HCT116 (cell line): ENCODE measurements at regions not wholly inside any gene's neighbourhood (a gene's known extent, or its start where the extent isn't known, plus 50 kb on each side); places are given as distances from the start of the nearest gene placed in this dataset.

ENCODE experiments used
- ATAC-seq: fragments of 200-7000 bp; cut with Tn5 transposase; 2 replicates; pipeline ENCODE4 v1.9.1; 2020; ENCODE audit warnings: mild to moderate bottlenecking, moderate library complexity
- BruUV-seq: library from RNA; stranded (reverse); fragments of 400-500 nt; replicated peaks from 2 replicates; lab custom pipeline; 2021; lab: Mats Ljungman, UMichigan
- CTCF ChIA-PET: fragments of 300-600 bp; sonication (Branson Sonifier 250); formaldehyde crosslinking; loops from one replicate; lab custom pipeline; 2021; ENCODE audit warnings: antibody characterized with exemption; lab: Charles Lee
- POLR2A ChIA-PET: fragments of 300-600, 350-600 bp; sonication (Branson Sonifier 250); formaldehyde crosslinking; loops from one replicate; lab custom pipeline; 2021; ENCODE audit warnings: antibody characterized with exemption; lab: Charles Lee
- RAD21 ChIA-PET, 2 experiments: fragments of 300-600 bp; sonication (Branson Sonifier 250); formaldehyde crosslinking; loops; one replicate each; lab custom pipeline; 2023; ENCODE audit warnings: low total read pairs in 2 of 2; ENCODE audit not compliant: uncharacterized antibody in 2 of 2, unreplicated experiment in 2 of 2, low non-redundant PET in 1 of 2; lab: Charles Lee
- DNase-seq: peaks from one replicate; pipeline ENCODE4 v3.0.0-alpha.2; 2010; ENCODE audit warnings: low read depth, low spot score
- H2AFZ ChIP-seq: fragments of 200-600 bp; shearing (Covaris generic), sonication (generic); 2 replicates; pipeline ENCODE4 v1.6.1; 2017; ENCODE audit warnings: low read depth, mixed run types, mixed read lengths, antibody characterized with exemption, low read length; ENCODE audit not compliant: poor library complexity, severe bottlenecking
- H3K27ac ChIP-seq: 2 replicates; pipeline ENCODE4 v1.5.1; 2012; ENCODE audit warnings: low read depth, low read length
- H3K27me3 ChIP-seq: fragments of 200-600 bp; sonication (generic); 2 replicates; pipeline ENCODE4 v1.6.1; 2016; ENCODE audit warnings: mixed run types, low read length, mixed read lengths; ENCODE audit not compliant: insufficient read depth
- H3K36me3 ChIP-seq, 2 experiments: fragments of 200-500 bp in 1 of 2; fragments of 200-600 bp in 1 of 2; sonication (Bioruptor generic) in 1 of 2; sonication (generic) in 1 of 2; 2 replicates each; pipeline versions ENCODE4 v1.5.1 to v1.6.1; 2014 to 2016; ENCODE audit warnings: low read length in 2 of 2, inconsistent platforms in 1 of 2, mixed read lengths in 1 of 2, mixed run types in 1 of 2; ENCODE audit not compliant: insufficient read depth in 2 of 2, control insufficient read depth in 1 of 2
- H3K4me1 ChIP-seq, 2 experiments: fragments of 200-600 bp in 1 of 2; sonication (generic) in 1 of 2; 2 replicates each; pipeline versions ENCODE4 v1.5.1 to v1.6.1; 2012 to 2017; ENCODE audit warnings: low read length in 2 of 2, inconsistent platforms in 1 of 2, mild to moderate bottlenecking in 1 of 2, mixed read lengths in 1 of 2, mixed run types in 1 of 2, moderate library complexity in 1 of 2; ENCODE audit not compliant: insufficient read depth in 2 of 2, control insufficient read depth in 1 of 2
- H3K4me2 ChIP-seq: fragments of 200-600 bp; sonication (generic); 2 replicates; pipeline ENCODE4 v1.6.1; 2017; ENCODE audit warnings: mixed run types, low read length, mixed read lengths
- H3K4me3 ChIP-seq, 2 experiments: fragments of 200-600 bp in 1 of 2; sonication (generic) in 1 of 2; replicated peaks in 1 of 2; 2 replicates each; pipeline ENCODE4 v1.5.1; 2011 to 2016; ENCODE audit warnings: low read length in 2 of 2, control low read depth in 1 of 2, low read depth in 1 of 2, mild to moderate bottlenecking in 1 of 2, mixed read lengths in 1 of 2, mixed run types in 1 of 2
- H3K79me2 ChIP-seq: fragments of 200-600 bp; sonication (generic); 2 replicates; pipeline ENCODE4 v1.6.1; 2017; ENCODE audit warnings: mild to moderate bottlenecking, mixed run types, low read length, moderate library complexity, mixed read lengths; ENCODE audit not compliant: insufficient read depth
- H3K9ac ChIP-seq: fragments of 200-600 bp; sonication (generic); 2 replicates; pipeline ENCODE4 v1.6.1; 2016; ENCODE audit warnings: low read length, mixed read lengths
- H3K9me2 ChIP-seq: fragments of 200-600 bp; sonication (generic), shearing (Covaris generic); 2 replicates; pipeline ENCODE4 v1.6.1; 2017; ENCODE audit warnings: mixed run types, mild to moderate bottlenecking, moderate library complexity; ENCODE audit not compliant: insufficient read depth
- H3K9me3 ChIP-seq, 2 experiments: fragments of 200-500 bp in 1 of 2; fragments of 200-600 bp in 1 of 2; sonication (Bioruptor generic) in 1 of 2; sonication (generic) in 1 of 2; 2 replicates each; pipeline ENCODE4 v1.6.1; 2014 to 2017; ENCODE audit warnings: low read length in 2 of 2, mixed read lengths in 2 of 2, inconsistent platforms in 1 of 2, low read depth in 1 of 2, mild to moderate bottlenecking in 1 of 2, mixed run types in 1 of 2, moderate library complexity in 1 of 2; ENCODE audit not compliant: control insufficient read depth in 1 of 2, insufficient read depth in 1 of 2
- H4K20me1 ChIP-seq: fragments of 200-600 bp; sonication (generic), shearing (Covaris generic); 2 replicates; pipeline ENCODE4 v1.6.1; 2017; ENCODE audit warnings: mixed run types, mild to moderate bottlenecking, moderate library complexity; ENCODE audit not compliant: insufficient read depth
- EGR1 ChIP-seq: IDR thresholded peaks from 2 replicates; pipeline ENCODE4 v1.6.1; 2012; ENCODE audit warnings: low read depth
- ELF1 ChIP-seq: IDR thresholded peaks from 2 replicates; pipeline ENCODE4 v1.6.1; 2012; ENCODE audit warnings: low read depth, borderline replicate concordance
- EZH2phosphoT487 ChIP-seq: fragments of 200-600 bp; IDR thresholded peaks from 2 replicates; pipeline ENCODE4 v1.6.1; 2018; ENCODE audit warnings: antibody characterized with exemption, borderline replicate concordance
- FOSL1 ChIP-seq: IDR thresholded peaks from 2 replicates; pipeline ENCODE4 v1.6.1; 2012; ENCODE audit warnings: low read depth
- MAX ChIP-seq: IDR thresholded peaks from 2 replicates; pipeline ENCODE4 v1.6.1; 2012
- RAD21 ChIP-seq: IDR thresholded peaks from 2 replicates; pipeline ENCODE4 v1.6.1; 2012; ENCODE audit warnings: low read depth, mild to moderate bottlenecking
- REST ChIP-seq: IDR thresholded peaks from 2 replicates; pipeline ENCODE4 v1.6.1; 2012; ENCODE audit warnings: low read depth
- SIN3A ChIP-seq: IDR thresholded peaks from 2 replicates; pipeline ENCODE4 v1.6.1; 2012; ENCODE audit warnings: low read depth
- SP1 ChIP-seq: IDR thresholded peaks from 2 replicates; pipeline ENCODE4 v1.6.1; 2012; ENCODE audit warnings: low read depth
- SRF ChIP-seq: IDR thresholded peaks from 2 replicates; pipeline ENCODE4 v1.6.1; 2012; ENCODE audit warnings: low read depth
- ZFX ChIP-seq: fragments of 450-650 bp; IDR thresholded peaks from 2 replicates; pipeline ENCODE4 v1.6.1; 2017
- intact Hi-C: fragments of 100-400 bp; cut with micrococcal nuclease; formaldehyde crosslinking; loops from 2 replicates; pipeline ENCODE4 v1.10.0; 2022

- no peaks in the 10 kb centered on the region for H3K27me3 ChIP-seq
- H3K9me3 ChIP-seq, result peaks cover 0 to 7% of the 10 kb centered on the region in 2 experiments; a peak in 2 of 4 replicates
- H3K4me1 ChIP-seq, result no peaks in the 10 kb centered on the region
- no peaks in the 10 kb centered on the region for H4K20me1 ChIP-seq
- no peak overlapping the region for H3K9ac ChIP-seq
- ATAC-seq (no peak), DNase-seq (no peak)
- no peak overlapping the region for H3K4me3 ChIP-seq
- TF ChIP-seq REST, result no peak
- TF ChIP-seq SIN3A, result no peak
- TF ChIP-seq FOSL1, result no peak
- TF ChIP-seq EZH2phosphoT487, result no peak
- TF ChIP-seq SP1, result no peak
- no peak for TF ChIP-seq MAX
- no peak for TF ChIP-seq SRF
- TF ChIP-seq EGR1, result no peak
- no peak for TF ChIP-seq RAD21
- no peak for TF ChIP-seq ZFX
- TF ChIP-seq ELF1, result no peak
- H3K9me2 ChIP-seq, result no peaks in the 10 kb centered on the region
- CTCF ChIA-PET, result no interaction called here
- no TSS peak for BruUV-seq
- RAD21 ChIA-PET, result no interaction called here
- no peak overlapping the region for H3K27ac ChIP-seq
- POLR2A ChIA-PET, result no interaction called here
- H3K79me2 ChIP-seq, result no peaks in the 10 kb centered on the region
- no peak overlapping the region for H3K4me2 ChIP-seq
- no peaks in the 10 kb centered on the region for H3K36me3 ChIP-seq
- intact Hi-C loops, result no loop called here
- H2AFZ ChIP-seq, result no peak overlapping the region
Observed at GRCh38 chr3:96548073-96548472, 266.3 kb upstream of the EPHA6 start.
